SK-N-SH (cell line): ENCODE measurements at regions not wholly inside any gene's neighbourhood (a gene's known extent, or its start where the extent isn't known, plus 50 kb on each side); places are given as distances from the start of the nearest gene placed in this dataset.

Source experiments
- CTCF ChIP-seq: fragments of 200-600 bp; sonication (generic); IDR thresholded peaks from 2 replicates; pipeline ENCODE4 v1.6.1; 2017; ENCODE audit warnings: antibody characterized with exemption, mild to moderate bottlenecking, moderate library complexity
- FOXM1 ChIP-seq: IDR thresholded peaks from 2 replicates; pipeline ENCODE4 v1.4.0; 2012; ENCODE audit warnings: low read depth, mild to moderate bottlenecking
- MAX ChIP-seq: IDR thresholded peaks from 2 replicates; pipeline ENCODE4 v1.4.0; 2012; ENCODE audit warnings: low read depth
- RAD21 ChIP-seq: IDR thresholded peaks from 2 replicates; pipeline ENCODE4 v1.6.1; 2012; ENCODE audit warnings: mild to moderate bottlenecking, low read length
- REST ChIP-seq: IDR thresholded peaks from 2 replicates; pipeline ENCODE4 v1.6.1; 2012; ENCODE audit warnings: mild to moderate bottlenecking, low read depth, low read length, moderate library complexity
- SMC3 ChIP-seq: IDR thresholded peaks from 2 replicates; pipeline ENCODE4 v1.6.1; 2012; ENCODE audit warnings: low read depth, low read length, improper control_type of control experiment
- TAF1 ChIP-seq: IDR thresholded peaks from 2 replicates; pipeline ENCODE4 v1.6.1; 2012; ENCODE audit warnings: low read depth, mild to moderate bottlenecking, low read length, moderate library complexity, borderline replicate concordance
- TF ChIP-seq, protein P1 (sequence below): IDR thresholded peaks from 2 replicates; pipeline ENCODE4 v1.4.0; 2012; ENCODE audit warnings: low read depth, borderline replicate concordance

DNA sequence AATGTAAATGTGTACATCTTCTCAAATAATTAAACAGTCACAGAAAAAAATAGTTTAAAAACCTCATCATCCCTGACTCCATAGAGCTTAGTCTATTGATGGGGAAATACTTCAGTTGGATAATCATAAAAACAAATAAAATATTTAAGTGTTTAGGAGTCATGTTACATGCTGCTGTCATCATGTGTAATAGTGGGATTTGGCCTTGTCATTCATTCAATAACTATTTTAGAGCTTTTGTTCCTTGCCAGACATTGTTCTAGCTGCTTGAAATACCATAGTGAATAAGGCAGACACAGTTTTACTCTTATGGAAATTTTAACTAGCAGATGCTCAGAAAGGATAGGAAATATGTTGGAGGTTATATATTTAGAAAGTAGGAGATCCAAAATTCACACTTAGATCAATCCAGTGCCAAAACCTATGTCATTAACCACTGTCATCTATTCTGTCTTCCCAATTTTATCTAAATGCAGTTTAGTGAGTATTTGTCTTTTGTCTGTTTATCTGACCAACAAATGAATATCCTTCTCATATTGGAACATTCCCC is 324.7 kb downstream of the CASP12 start:
- TF ChIP-seq REST (no peak), SMC3 (no peak), FOXM1 (no peak), RAD21 (no peak), CTCF (no peak), MAX (no peak), TAF1 (no peak)
- TF ChIP-seq, protein P1, sequence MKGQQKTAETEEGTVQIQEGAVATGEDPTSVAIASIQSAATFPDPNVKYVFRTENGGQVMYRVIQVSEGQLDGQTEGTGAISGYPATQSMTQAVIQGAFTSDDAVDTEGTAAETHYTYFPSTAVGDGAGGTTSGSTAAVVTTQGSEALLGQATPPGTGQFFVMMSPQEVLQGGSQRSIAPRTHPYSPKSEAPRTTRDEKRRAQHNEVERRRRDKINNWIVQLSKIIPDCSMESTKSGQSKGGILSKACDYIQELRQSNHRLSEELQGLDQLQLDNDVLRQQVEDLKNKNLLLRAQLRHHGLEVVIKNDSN: no peak
